Uterus (tissue), 2 donors: ENCODE measurements at regions not wholly inside any gene's neighbourhood (a gene's known extent, or its start where the extent isn't known, plus 50 kb on each side); places are given as distances from the start of the nearest gene placed in this dataset.

Source experiments
- POLR2A ChIP-seq, 2 donors: fragments of 450-650 bp; IDR thresholded peaks; one replicate each; pipeline ENCODE4 v1.6.1; 2016; ENCODE audit warnings: antibody characterized with exemption in 2 of 2, mild to moderate bottlenecking in 1 of 2, moderate library complexity in 1 of 2
- TF ChIP-seq, protein P1 (sequence below), 4 experiments: fragments of 200-600 bp in 2 of 4; fragments of 450-650 bp in 2 of 4; sonication (generic) in 2 of 4; IDR thresholded peaks; one replicate each; pipeline ENCODE4 v1.5.1; 2016 to 2019; ENCODE audit warnings: antibody characterized with exemption in 4 of 4, mild to moderate bottlenecking in 2 of 4, moderate library complexity in 1 of 4

DNA sequence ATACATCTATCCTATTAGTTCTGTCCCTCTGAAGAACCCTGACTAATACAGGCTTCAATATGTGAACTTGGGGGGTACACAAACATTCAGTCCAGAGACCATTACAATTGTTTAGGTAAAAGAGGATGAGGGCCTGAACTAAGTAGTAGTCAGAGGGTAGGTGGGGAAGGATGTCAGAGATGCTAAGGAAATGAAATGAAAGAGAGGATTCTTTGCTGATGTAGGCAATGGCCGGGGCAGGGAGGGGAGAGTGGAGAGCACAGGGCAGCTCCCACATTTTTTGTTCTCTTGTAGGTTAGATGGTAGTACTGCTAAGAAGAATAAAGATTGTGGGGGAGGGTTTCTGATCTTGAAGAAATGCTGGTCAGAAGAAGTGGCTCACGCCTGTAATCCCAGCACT, 60.8 kb downstream of the SOX4 start:
- TF ChIP-seq POLR2A (IDR thresholded peaks at IDR 0.05), result no peak
- TF ChIP-seq, protein P1, sequence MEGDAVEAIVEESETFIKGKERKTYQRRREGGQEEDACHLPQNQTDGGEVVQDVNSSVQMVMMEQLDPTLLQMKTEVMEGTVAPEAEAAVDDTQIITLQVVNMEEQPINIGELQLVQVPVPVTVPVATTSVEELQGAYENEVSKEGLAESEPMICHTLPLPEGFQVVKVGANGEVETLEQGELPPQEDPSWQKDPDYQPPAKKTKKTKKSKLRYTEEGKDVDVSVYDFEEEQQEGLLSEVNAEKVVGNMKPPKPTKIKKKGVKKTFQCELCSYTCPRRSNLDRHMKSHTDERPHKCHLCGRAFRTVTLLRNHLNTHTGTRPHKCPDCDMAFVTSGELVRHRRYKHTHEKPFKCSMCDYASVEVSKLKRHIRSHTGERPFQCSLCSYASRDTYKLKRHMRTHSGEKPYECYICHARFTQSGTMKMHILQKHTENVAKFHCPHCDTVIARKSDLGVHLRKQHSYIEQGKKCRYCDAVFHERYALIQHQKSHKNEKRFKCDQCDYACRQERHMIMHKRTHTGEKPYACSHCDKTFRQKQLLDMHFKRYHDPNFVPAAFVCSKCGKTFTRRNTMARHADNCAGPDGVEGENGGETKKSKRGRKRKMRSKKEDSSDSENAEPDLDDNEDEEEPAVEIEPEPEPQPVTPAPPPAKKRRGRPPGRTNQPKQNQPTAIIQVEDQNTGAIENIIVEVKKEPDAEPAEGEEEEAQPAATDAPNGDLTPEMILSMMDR (IDR thresholded peaks at IDR 0.05), result no peak
